ENCODE measurements at regions not wholly inside any gene's neighbourhood (a gene's known extent, or its start where the extent isn't known, plus 50 kb on each side); places are given as distances from the start of the nearest gene placed in this dataset.

DNA sequence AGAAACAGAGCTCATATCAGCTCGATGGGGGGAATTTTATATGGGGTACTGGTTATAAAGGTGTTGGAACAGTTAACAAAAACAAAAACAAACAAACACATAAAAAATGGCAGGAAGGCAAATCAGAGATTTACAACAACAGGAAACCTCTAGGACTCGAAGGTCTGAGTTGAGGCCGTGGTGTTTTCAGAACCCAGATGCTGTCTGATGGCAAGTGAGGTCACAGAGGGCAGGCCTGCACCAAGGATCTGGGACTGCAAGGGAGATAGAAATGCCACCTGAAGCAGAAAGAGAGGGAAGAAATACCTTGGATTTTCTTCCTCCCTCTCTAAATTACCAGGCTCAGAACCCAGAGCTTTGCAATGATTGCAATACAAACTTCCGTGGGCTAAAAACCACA lies 429.5 kb downstream of the ZNF521 start:
- DNase-seq (ENCODE audit: insufficient read length, low spot score): no peak
- peak; percentile 84 for FAIRE-seq

GRCh38 chr18:24923138-24923537 lies 428.8 kb downstream of the ZNF521 start:
- FAIRE-seq: peak; percentile 73
- no peak for DNase-seq (ENCODE audit: insufficient read length, low spot score)

GRCh38 chr18:24924066-24924716 lies 427.8 kb downstream of the ZNF521 start:
- no peak for DNase-seq (ENCODE audit: insufficient read length, low spot score)
- FAIRE-seq: no peak

GRCh38 chr18:24926649-24927048 lies 425.3 kb downstream of the ZNF521 start:
- DNase-seq (ENCODE audit: insufficient read length, low spot score): no peak
- no peak for FAIRE-seq

DNA sequence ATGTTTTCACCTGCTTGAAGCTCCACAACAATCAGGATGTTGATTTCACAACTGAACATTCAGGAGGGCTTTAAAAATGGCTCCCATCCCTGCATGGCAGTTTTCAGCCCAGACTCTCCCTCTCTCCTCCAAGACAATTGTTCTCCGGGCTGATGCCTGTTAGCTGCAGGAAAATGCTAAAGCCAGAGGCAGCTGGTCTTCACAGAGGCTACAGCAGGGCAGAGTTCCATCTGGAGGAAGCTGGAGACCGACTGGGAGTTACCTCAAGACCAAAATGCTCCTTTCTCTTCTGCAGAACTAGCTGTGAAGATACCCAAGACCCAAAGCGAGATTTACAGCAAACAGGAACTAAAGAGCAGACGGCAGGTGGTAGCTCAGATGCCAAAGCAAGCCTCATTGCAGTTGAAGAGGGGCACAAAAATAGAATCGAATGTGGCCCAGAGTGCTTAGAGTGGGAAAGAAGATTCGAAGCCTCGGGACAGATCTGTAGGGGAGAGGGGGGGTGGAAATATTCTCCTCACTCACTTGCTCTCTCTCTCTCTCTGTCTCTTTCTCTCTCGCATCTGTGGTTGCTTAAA lies 423.6 kb downstream of the ZNF521 start:
- DNase-seq (ENCODE audit: insufficient read length, low spot score) (no peak), FAIRE-seq (no peak)

GRCh38 chr18:24930478-24930877 lies 421.5 kb downstream of the ZNF521 start:
- no peak for FAIRE-seq
- no peak for DNase-seq (ENCODE audit: insufficient read length, low spot score)

- no peak for FAIRE-seq
- no peak for DNase-seq (ENCODE audit: insufficient read length, low spot score)
Observed at GRCh38 chr18:24930971-24931370, 421.0 kb downstream of the ZNF521 start.

GRCh38 chr18:24933345-24933744 lies 418.6 kb downstream of the ZNF521 start:
- FAIRE-seq (no peak), DNase-seq (ENCODE audit: insufficient read length, low spot score) (no peak)

- DNase-seq (ENCODE audit: insufficient read length, low spot score) (no peak), FAIRE-seq (no peak)
Observed at GRCh38 chr18:24934258-24934932, 417.6 kb downstream of the ZNF521 start.

DNA sequence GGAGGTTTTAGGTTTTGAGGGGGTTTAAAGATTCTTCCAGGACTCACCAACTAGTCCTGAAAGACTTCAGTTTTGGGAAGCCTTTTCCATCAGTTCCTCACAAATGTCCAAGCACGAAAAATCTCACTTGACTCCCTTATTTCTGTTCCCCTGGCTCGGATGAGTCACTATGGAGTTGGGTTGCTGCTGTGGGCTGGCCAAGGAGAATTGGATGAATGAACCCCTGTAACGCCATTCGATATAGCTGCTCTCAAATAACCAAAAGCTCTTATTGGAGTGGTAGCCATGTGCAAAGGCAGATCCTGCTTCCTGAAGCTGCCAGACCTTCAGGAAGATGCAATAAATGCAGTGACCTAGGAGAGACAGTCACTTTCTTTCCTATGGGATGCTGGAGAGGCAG lies 417.0 kb downstream of the ZNF521 start:
- DNase-seq (ENCODE audit: insufficient read length, low spot score): no peak
- no peak for FAIRE-seq

GRCh38 chr18:24935896-24936295 lies 416.1 kb downstream of the ZNF521 start:
- no peak for DNase-seq (ENCODE audit: insufficient read length, low spot score)
- no peak for FAIRE-seq

GRCh38 chr18:24936691-24937090 lies 415.3 kb downstream of the ZNF521 start:
- FAIRE-seq (no peak), DNase-seq (ENCODE audit: insufficient read length, low spot score) (no peak)

DNA sequence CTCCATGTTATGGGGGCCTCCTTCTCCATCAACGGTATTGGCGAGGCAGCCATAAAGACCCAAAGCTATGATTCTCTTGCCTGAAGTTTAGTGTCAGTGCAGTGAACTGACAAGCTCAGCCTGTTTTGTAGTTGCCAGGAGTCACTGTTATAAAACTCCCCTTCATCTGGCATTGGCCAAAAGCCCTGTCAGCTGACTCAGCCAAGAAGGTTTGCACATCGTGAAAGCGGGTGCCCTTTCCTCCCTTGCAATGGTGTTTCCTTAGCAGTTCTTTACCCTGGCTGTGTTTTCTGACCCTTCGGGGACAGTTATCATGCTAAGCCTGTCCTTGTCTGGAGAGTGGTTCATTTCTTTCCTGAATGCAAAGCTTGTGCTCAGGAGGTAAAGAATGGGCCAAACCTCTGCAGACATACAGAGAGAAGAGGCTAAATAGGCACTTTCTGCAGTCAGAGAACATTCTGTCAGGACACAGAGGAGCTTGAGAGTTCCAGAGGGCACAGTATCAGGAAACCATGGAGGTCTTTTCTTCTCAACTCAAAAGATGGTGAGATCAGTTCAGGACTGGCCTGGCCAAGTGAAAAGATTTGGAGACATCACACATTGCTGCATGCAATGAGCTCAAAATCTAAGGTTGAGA lies 414.2 kb downstream of the ZNF521 start:
- DNase-seq (ENCODE audit: insufficient read length, low spot score): no peak
- FAIRE-seq: no peak

GRCh38 chr18:24940416-24940815 lies 411.6 kb downstream of the ZNF521 start:
- FAIRE-seq (no peak), DNase-seq (ENCODE audit: insufficient read length, low spot score) (no peak)

- DNase-seq (ENCODE audit: insufficient read length, low spot score): no peak
- no peak for FAIRE-seq
Observed at GRCh38 chr18:24941174-24941951, 410.6 kb downstream of the ZNF521 start.

DNA sequence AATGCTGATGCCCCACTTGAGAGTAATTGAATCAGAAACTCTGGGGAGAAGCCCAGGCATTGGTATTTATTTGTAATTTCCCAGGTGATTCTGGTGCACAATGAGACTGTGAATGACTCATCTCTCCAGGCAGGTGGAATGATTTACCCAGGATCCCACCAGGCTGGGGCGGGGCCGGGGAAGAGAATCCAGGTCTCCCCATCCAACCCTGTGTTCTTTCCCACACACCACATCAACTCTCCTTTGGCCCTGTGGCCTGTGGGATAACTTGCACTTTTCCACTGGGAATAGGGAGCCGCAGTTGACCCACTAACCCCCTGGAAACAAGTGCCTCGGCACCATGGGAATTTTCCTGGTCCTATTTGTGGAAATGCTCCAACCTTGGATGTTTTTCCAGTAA lies 409.8 kb downstream of the ZNF521 start:
- FAIRE-seq (no peak), DNase-seq (ENCODE audit: insufficient read length, low spot score) (no peak)

DNA sequence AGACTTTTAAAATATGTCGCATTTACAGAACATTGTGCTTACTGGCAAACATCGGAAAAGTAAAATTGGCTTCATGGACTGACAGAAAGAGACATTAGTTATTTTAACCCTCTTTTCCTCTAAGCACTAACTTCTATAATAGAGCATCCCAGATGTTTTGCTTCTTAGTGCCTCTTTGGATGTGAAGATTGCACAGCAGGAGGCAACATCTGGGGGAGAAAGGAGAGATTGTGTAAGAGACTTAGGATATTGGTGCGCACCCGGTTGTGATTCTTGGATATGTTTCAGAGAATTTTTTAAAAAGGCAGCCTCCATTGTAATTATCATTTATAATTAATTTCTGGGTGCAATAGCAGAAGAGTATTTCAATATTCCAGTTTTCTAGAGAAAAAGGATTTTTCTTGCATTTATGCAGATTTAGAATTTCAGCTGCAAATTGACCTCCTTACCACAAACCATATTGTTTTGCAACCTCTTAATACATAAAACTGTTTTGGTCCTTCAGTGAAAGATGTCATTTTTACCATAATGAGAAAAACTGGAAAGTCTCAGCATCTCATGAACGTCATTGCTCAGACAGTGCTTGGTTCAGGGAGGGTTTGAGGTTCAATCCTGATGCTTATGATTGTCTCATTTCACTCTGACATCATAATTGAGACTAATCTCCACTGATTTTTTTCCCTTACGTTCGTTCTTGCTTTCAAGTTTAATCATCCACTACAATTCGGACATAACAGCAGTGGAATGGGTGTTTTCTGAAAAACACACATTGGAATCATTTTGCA lies 404.3 kb downstream of the ZNF521 start:
- no peak for DNase-seq (ENCODE audit: insufficient read length, low spot score)
- no peak for FAIRE-seq

GRCh38 chr18:24949908-24950307 lies 402.1 kb downstream of the ZNF521 start:
- FAIRE-seq (no peak), DNase-seq (ENCODE audit: insufficient read length, low spot score) (no peak)

DNA sequence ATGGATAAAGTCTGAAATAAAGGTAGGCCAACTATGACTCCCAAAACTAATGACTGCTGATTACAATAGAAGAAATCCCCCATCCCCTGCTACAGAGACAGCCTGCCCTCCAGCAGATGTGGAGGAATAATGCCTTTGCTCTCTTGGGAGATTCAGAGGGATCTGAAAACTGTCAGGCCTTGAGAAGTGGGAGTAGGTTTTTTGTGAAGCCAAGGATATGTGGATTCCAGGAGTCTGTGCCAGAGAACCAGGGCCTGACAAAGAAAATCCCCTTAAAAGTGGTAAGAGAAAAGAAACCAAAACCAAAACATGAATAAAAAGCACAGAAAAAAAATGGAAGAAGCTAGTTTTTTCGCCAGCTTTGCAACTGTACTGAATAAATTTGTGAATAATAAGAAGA lies 397.6 kb downstream of the ZNF521 start:
- FAIRE-seq: no peak
- DNase-seq (ENCODE audit: insufficient read length, low spot score): no peak

- DNase-seq (ENCODE audit: insufficient read length, low spot score): no peak
- no peak for FAIRE-seq
Observed at GRCh38 chr18:24958001-24958400, 394.0 kb downstream of the ZNF521 start.
